Activated naive CD4-positive, alpha-beta T cell treated with anti-CD3 and anti-CD28 coated beads for 36 hours (primary cell): ENCODE measurements at regions not wholly inside any gene's neighbourhood (a gene's known extent, or its start where the extent isn't known, plus 50 kb on each side); places are given as distances from the start of the nearest gene placed in this dataset.

Experiments used
- CTCF ChIA-PET: fragments of 350-600 bp; sonication (Branson Sonifier 250); formaldehyde crosslinking; loops from one replicate; lab custom pipeline; 2021; ENCODE audit warnings: antibody characterized with exemption; lab: Charles Lee
- DNase-seq: peaks from one replicate; pipeline ENCODE4 v3.0.0-alpha.2; 2020
- H3K27ac Mint-ChIP-seq: one replicate; pipeline ENCODE4 v1.8.0; 2021; ENCODE audit warnings: mild to moderate bottlenecking, mixed read lengths
- H3K27me3 Mint-ChIP-seq: one replicate; pipeline ENCODE4 v1.8.0; 2021; ENCODE audit warnings: low read depth, mixed read lengths
- H3K36me3 Mint-ChIP-seq: one replicate; pipeline ENCODE4 v1.8.0; 2021; ENCODE audit warnings: low read depth, mixed read lengths
- H3K4me1 Mint-ChIP-seq: one replicate; pipeline ENCODE4 v1.8.0; 2021; ENCODE audit warnings: low read depth, mixed read lengths
- H3K4me3 Mint-ChIP-seq: one replicate; pipeline ENCODE4 v1.8.0; 2021; ENCODE audit warnings: mild to moderate bottlenecking, moderate library complexity, mixed read lengths
- H3K9me3 Mint-ChIP-seq: one replicate; pipeline ENCODE4 v1.8.0; 2021; ENCODE audit warnings: mixed read lengths
- intact Hi-C: fragments of 100-400 bp; cut with micrococcal nuclease; formaldehyde crosslinking; loops from one replicate; pipeline ENCODE4 v1.15.1; 2023

GRCh38 chr15:45785897-45786296 is 151.1 kb downstream of the SQOR start:
- no peak overlapping the region for H3K27ac Mint-ChIP-seq
- no peaks in the 10 kb centered on the region for H3K4me1 Mint-ChIP-seq
- DNase-seq: no peak
- intact Hi-C loops: no loop called here
- H3K4me3 Mint-ChIP-seq: no peak overlapping the region
- H3K27me3 Mint-ChIP-seq: peaks cover 10% of the 10 kb centered on the region
- H3K9me3 Mint-ChIP-seq: no peaks in the 10 kb centered on the region
- no peaks in the 10 kb centered on the region for H3K36me3 Mint-ChIP-seq
- CTCF ChIA-PET: interaction anchor here (0.6 to 0.7 kb wide), 2 partner anchors 26 to 144 kb away, joined by 3 read pairs; no protein-coding TSS in a partner anchor

DNA sequence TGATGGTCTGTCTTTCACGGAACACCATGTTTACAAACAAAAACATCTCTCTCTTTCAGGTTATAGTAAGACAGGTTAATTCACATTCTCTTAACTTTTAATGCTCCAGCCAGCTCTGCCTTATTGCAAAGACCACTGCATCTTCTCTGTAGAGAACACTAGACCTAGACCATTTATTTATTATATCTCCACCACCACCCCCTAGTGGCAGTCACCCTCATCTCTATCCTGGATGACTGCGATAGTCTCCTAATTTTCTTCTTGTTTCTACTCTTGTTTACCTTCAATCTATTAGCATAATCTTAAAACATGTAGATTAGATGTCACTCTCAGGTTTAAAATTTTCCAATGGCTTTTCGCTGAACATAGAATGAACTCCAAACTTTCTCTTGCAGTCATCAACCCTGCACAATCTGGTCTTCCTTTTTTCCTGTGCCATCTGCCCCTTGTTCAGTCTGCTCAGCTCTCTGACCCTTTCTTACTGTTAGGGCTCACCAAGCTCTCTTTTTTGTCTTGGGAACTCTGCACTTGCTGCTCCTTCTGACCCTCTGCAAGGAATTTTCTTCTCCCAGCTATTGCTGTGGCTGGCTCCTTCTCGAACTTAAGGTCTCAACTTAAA is 155.6 kb downstream of the SQOR start:
- CTCF ChIA-PET: interaction anchor here (0.6 to 2.9 kb wide), 9 partner anchors 12 to 308 kb away, joined by 3 to 15 read pairs (median 3); no protein-coding TSS in a partner anchor
- Mint-ChIP-seq H3K9me3 (no peaks in the 10 kb centered on the region), H3K4me3 (no peak overlapping the region), H3K27ac (no peak overlapping the region), H3K4me1 (no peaks in the 10 kb centered on the region), H3K36me3 (no peaks in the 10 kb centered on the region), H3K27me3 (peaks cover 10% of the 10 kb centered on the region)
- intact Hi-C loops: loop anchor here (1.0 to 5.0 kb wide), 4 partner anchors 76 to 332 kb away; no protein-coding TSS in a partner anchor
- DNase-seq: peak; percentile 47

GRCh38 chr15:45794304-45794703 is 159.5 kb downstream of the SQOR start:
- no peaks in the 10 kb centered on the region for H3K9me3 Mint-ChIP-seq

DNA sequence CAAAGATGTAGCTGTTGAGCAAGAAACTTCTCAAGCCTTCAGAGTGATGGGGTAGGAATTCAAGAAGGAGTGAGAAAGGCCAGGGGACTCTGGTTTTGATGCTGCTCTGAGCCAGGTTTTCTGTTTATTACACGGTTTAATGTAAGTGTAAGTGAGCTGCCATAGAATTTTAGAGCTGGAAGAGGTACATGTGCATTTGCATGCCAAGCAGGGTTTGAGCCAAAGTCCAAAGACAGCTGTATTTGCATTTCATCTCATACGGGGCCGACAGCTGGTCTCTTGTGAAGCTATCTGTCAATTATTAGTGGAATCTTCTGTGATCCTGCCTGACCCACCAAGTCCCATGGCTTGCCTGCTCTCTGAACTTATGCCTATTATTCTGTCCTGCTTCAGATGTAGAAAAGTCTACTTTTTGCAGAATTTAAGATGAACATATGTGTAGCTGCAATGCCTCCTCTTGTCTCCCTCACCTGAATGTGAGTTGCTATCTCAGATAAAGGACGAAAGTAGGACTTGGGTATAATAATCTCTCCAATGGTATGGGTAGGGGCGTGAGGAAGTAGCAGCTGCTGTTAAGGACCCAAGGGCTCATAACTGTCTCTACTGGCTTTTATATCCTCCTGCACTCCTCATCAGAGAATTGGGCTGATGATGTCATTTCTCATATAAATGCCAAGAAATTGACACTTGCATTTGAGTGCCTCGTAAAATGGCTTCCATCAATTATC is 160.0 kb downstream of the SQOR start:
- intact Hi-C loops: loop anchor here (5.0 kb wide), 1 partner anchor 183 kb away; no protein-coding TSS in a partner anchor
- Mint-ChIP-seq H3K4me1 (no peaks in the 10 kb centered on the region), H3K36me3 (no peaks in the 10 kb centered on the region), H3K27me3 (peaks cover 13% of the 10 kb centered on the region), H3K27ac (no peak overlapping the region), H3K9me3 (no peaks in the 10 kb centered on the region), H3K4me3 (no peak overlapping the region)
- CTCF ChIA-PET: interaction anchor here (0.9 to 2.1 kb wide), 7 partner anchors 9 to 517 kb away, joined by 3 to 12 read pairs (median 3); no protein-coding TSS in a partner anchor
- no peak for DNase-seq

More at GRCh38 chr15:45794304-45794703, 159.5 kb downstream of the SQOR start:
- H3K27ac Mint-ChIP-seq: no peak overlapping the region
- intact Hi-C loops: loop anchor here (5.0 kb wide), 1 partner anchor 182 kb away; no protein-coding TSS in a partner anchor
- H3K36me3 Mint-ChIP-seq: no peaks in the 10 kb centered on the region
- H3K4me3 Mint-ChIP-seq: no peak overlapping the region
- CTCF ChIA-PET: interaction anchor here (0.9 to 2.1 kb wide), 5 partner anchors 17 to 518 kb away, joined by 3 to 12 read pairs (median 3); no protein-coding TSS in a partner anchor
- H3K4me1 Mint-ChIP-seq: no peaks in the 10 kb centered on the region
- no peak for DNase-seq
- peaks cover 13% of the 10 kb centered on the region for H3K27me3 Mint-ChIP-seq

GRCh38 chr15:45795440-45796069 is 160.7 kb downstream of the SQOR start:
- H3K27me3 Mint-ChIP-seq: peaks cover 13% of the 10 kb centered on the region
- peak; percentile 41 for DNase-seq
- no peak overlapping the region for H3K4me3 Mint-ChIP-seq
- intact Hi-C loops: no loop called here
- H3K4me1 Mint-ChIP-seq: no peaks in the 10 kb centered on the region
- no peak overlapping the region for H3K27ac Mint-ChIP-seq
- CTCF ChIA-PET: interaction anchor here (0.6 to 2.1 kb wide), 7 partner anchors 9 to 859 kb away, joined by 3 to 12 read pairs (median 3); no protein-coding TSS in a partner anchor
- no peaks in the 10 kb centered on the region for H3K36me3 Mint-ChIP-seq
- no peaks in the 10 kb centered on the region for H3K9me3 Mint-ChIP-seq

GRCh38 chr15:45796433-45796832 is 161.6 kb downstream of the SQOR start:
- H3K27ac Mint-ChIP-seq: no peak overlapping the region
- H3K9me3 Mint-ChIP-seq: no peaks in the 10 kb centered on the region
- no peak overlapping the region for H3K4me3 Mint-ChIP-seq
- intact Hi-C loops: no loop called here
- CTCF ChIA-PET: interaction anchor here (0.6 to 0.7 kb wide), 2 partner anchors 337 to 593 kb away, joined by 5 to 6 read pairs; no protein-coding TSS in a partner anchor
- no peaks in the 10 kb centered on the region for H3K4me1 Mint-ChIP-seq
- no peak for DNase-seq
- H3K36me3 Mint-ChIP-seq: no peaks in the 10 kb centered on the region
- H3K27me3 Mint-ChIP-seq: peaks cover 13% of the 10 kb centered on the region

GRCh38 chr15:45799508-45799907 is 164.7 kb downstream of the SQOR start:
- DNase-seq: no peak
- Mint-ChIP-seq H3K36me3 (no peaks in the 10 kb centered on the region), H3K4me1 (no peaks in the 10 kb centered on the region), H3K9me3 (no peaks in the 10 kb centered on the region), H3K27me3 (peaks cover 11% of the 10 kb centered on the region), H3K27ac (no peak overlapping the region), H3K4me3 (no peak overlapping the region)
- intact Hi-C loops: no loop called here
- CTCF ChIA-PET: no interaction called here

- H3K4me3 Mint-ChIP-seq: no peak overlapping the region
Measured at GRCh38 chr15:45801543-45801942, 166.7 kb downstream of the SQOR start.

DNA sequence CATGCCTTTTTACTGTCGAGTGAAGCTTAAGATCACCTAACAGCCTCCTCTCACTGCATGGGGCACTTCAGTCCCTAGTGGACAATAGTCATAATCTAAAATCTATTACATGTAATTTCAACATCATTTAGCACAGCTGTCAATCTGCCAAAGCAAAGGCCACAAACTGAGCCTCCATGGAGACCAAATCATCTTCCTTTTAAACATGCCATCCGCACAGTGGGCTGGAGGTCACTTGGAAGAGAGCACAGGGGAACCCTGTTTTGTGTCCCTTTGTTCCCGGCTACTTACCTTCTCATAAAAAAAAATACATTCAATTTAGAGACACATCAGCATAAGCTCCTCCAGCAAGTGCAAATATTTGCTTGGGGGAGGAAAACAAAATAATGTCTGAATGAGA is 167.3 kb downstream of the SQOR start:
- no peak overlapping the region for H3K27ac Mint-ChIP-seq
- CTCF ChIA-PET: interaction anchor here (0.7 to 1.2 kb wide), 2 partner anchors 11 to 97 kb away, joined by 4 to 6 read pairs; no protein-coding TSS in a partner anchor
- H3K4me3 Mint-ChIP-seq: no peak overlapping the region
- intact Hi-C loops: no loop called here
- H3K27me3 Mint-ChIP-seq: peaks cover 6% of the 10 kb centered on the region
- H3K36me3 Mint-ChIP-seq: no peaks in the 10 kb centered on the region
- DNase-seq: no peak
- H3K9me3 Mint-ChIP-seq: no peaks in the 10 kb centered on the region
- no peaks in the 10 kb centered on the region for H3K4me1 Mint-ChIP-seq

More at GRCh38 chr15:45801543-45801942, 166.7 kb downstream of the SQOR start:
- no peaks in the 10 kb centered on the region for H3K4me1 Mint-ChIP-seq
- H3K36me3 Mint-ChIP-seq: no peaks in the 10 kb centered on the region
- intact Hi-C loops: no loop called here
- no peak for DNase-seq
- H3K27ac Mint-ChIP-seq: no peak overlapping the region
- no peaks in the 10 kb centered on the region for H3K9me3 Mint-ChIP-seq
- CTCF ChIA-PET: no interaction called here
- H3K27me3 Mint-ChIP-seq: peaks cover 6% of the 10 kb centered on the region

GRCh38 chr15:45804028-45804427 is 169.2 kb downstream of the SQOR start:
- intact Hi-C loops: no loop called here
- CTCF ChIA-PET: interaction anchor here (1.5 kb wide), 1 partner anchor 9 kb away, joined by 5 read pairs; no protein-coding TSS in a partner anchor
- Mint-ChIP-seq H3K9me3 (no peaks in the 10 kb centered on the region), H3K27me3 (peaks cover 10% of the 10 kb centered on the region), H3K4me3 (no peak overlapping the region), H3K4me1 (no peaks in the 10 kb centered on the region), H3K27ac (no peak overlapping the region), H3K36me3 (no peaks in the 10 kb centered on the region)
- DNase-seq: no peak

- no peak overlapping the region for H3K4me3 Mint-ChIP-seq
- no peaks in the 10 kb centered on the region for H3K36me3 Mint-ChIP-seq
- CTCF ChIA-PET: no interaction called here
- DNase-seq: no peak
- no peaks in the 10 kb centered on the region for H3K4me1 Mint-ChIP-seq
- no peak overlapping the region for H3K27ac Mint-ChIP-seq
- intact Hi-C loops: no loop called here
- H3K27me3 Mint-ChIP-seq: peaks cover 8% of the 10 kb centered on the region
- H3K9me3 Mint-ChIP-seq: peaks cover 9% of the 10 kb centered on the region
Measured at GRCh38 chr15:45810201-45810600, 175.4 kb downstream of the SQOR start.

GRCh38 chr15:45812200-45812599 is 177.4 kb downstream of the SQOR start:
- H3K9me3 Mint-ChIP-seq: peaks cover 13% of the 10 kb centered on the region
- peaks cover 8% of the 10 kb centered on the region for H3K27me3 Mint-ChIP-seq
- DNase-seq: no peak
- no peaks in the 10 kb centered on the region for H3K36me3 Mint-ChIP-seq
- CTCF ChIA-PET: no interaction called here
- H3K4me3 Mint-ChIP-seq: no peak overlapping the region
- no peaks in the 10 kb centered on the region for H3K4me1 Mint-ChIP-seq
- intact Hi-C loops: no loop called here
- H3K27ac Mint-ChIP-seq: no peak overlapping the region
